Fibroblast of mammary gland (primary cell): ENCODE measurements at regions not wholly inside any gene's neighbourhood (a gene's known extent, or its start where the extent isn't known, plus 50 kb on each side); places are given as distances from the start of the nearest gene placed in this dataset.

Source experiments
- DNase-seq: peaks from one replicate; pipeline ENCODE4 v3.0.0-alpha.2; 2010; ENCODE audit warnings: low read depth
- H3K4me3 ChIP-seq: 2 replicates; pipeline ENCODE4 v1.5.1; 2011; ENCODE audit warnings: low read depth, mild to moderate bottlenecking, low read length, moderate library complexity; ENCODE audit not compliant: control insufficient read depth
- TF ChIP-seq, protein P1 (sequence below): conservative IDR thresholded peaks from 2 replicates; pipeline ENCODE4 v1.5.1; 2011; ENCODE audit warnings: low read depth, low read length, inconsistent platforms; ENCODE audit not compliant: control insufficient read depth, insufficient read depth

DNA sequence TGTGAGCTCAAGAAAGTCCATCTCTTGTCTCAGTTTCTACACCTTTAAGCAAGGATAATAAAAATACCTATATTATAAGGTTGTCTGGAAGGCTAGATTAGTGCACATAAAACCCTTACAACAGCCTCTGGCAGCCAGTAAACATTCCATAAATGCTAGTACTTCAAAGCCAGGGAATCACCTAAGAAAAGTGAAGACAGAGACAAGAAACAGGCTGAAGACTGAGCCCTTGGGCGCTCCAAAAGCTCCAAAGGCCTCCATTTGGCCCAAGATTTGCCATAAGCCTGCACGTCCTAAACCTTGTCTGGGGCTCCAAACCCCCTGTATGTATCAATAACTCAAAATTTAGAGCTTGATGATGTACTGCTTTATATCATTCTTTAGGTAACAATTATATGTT, 52.2 kb upstream of the AKIP1 start:
- DNase-seq, result no peak
- TF ChIP-seq, protein P1, sequence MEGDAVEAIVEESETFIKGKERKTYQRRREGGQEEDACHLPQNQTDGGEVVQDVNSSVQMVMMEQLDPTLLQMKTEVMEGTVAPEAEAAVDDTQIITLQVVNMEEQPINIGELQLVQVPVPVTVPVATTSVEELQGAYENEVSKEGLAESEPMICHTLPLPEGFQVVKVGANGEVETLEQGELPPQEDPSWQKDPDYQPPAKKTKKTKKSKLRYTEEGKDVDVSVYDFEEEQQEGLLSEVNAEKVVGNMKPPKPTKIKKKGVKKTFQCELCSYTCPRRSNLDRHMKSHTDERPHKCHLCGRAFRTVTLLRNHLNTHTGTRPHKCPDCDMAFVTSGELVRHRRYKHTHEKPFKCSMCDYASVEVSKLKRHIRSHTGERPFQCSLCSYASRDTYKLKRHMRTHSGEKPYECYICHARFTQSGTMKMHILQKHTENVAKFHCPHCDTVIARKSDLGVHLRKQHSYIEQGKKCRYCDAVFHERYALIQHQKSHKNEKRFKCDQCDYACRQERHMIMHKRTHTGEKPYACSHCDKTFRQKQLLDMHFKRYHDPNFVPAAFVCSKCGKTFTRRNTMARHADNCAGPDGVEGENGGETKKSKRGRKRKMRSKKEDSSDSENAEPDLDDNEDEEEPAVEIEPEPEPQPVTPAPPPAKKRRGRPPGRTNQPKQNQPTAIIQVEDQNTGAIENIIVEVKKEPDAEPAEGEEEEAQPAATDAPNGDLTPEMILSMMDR, result no peak
- no peak overlapping the region for H3K4me3 ChIP-seq
